Stimulated activated CD8-positive, alpha-beta memory T cell treated with anti-CD3 and anti-CD28 coated beads, Interleukin-12 subunit alpha, Interleukin-12 subunit beta, amount 100 ng/mL, for 24 hours (primary cell): ENCODE measurements at regions not wholly inside any gene's neighbourhood (a gene's known extent, or its start where the extent isn't known, plus 50 kb on each side); places are given as distances from the start of the nearest gene placed in this dataset.
"Not testable (repeated sequence)": the region's sequence is repeated elsewhere in the genome, so short reads cannot be mapped to it uniquely, and the experiment has no call there.

Experiments
- DNase-seq: peaks from one replicate; pipeline ENCODE4 v3.0.0-alpha.2; 2020; ENCODE audit errors: extremely low read depth

DNA sequence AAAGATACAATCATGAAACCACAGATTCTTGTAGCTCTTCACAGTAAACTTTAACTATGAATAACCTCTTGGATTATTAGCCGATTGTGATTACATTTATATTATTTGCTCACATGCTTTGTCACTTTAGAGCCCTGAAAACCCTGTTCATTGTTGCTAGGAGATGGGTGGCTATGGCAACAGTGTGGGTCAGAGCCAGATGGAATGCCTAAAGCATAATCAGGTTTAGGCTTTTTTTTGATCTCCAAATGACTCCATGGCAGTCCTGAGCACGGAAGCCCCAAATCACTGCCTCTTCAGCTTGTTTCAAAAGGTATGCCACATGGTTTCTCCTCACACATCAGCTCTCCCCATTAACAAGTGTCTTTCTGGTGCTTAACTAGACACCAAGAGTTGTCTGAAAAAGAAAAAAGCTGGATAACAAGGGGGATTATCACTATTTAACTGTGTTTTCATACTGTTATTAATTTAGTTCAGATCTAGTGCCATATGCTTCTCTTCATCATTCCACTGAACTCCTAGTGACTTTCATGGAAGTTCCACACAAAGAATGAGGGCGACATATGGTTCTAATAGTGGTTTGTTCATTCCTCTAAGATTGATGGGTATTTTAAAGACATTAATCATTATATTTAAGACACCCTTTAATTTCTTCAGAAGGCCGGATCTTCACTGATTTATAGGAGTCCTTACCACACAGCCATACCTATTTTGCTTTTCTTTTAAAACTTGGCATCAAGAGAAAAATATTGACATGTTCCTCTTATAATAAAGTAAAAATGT, 88.8 kb upstream of the PAM start:
- DNase-seq, result no peak

DNA sequence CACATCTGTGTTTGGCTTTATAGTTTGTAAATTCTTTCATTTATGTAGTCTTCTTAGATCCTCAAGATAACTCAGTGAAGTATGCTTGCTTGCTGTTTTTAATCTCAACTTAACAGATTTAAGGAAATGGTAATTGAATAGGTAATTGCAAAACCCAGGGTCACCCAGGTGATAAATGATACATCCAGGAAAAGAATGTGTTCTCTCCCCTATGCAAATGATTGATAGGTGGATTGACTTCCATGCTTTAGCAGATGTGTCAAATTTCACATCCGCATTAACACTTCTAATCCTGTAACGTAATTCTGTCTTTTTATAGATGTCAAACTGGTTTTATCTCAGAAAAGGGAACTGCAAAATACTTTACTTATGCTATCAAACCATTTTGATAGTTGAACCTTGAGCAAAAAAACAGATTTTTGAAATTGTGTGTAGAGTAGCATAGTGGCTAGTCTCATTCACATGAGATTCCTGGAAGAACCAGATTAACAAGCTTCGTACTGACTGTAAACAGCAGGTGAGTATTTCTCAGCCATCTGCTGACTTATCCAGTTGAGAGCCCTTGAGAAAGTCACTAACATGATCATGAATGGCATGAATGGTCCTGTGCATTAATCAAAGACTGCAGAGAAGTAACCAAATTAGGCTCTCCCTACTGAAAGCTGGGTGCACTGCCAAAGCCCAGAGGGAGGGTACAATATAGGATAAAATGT, 86.7 kb upstream of the PAM start:
- no peak for DNase-seq

DNA sequence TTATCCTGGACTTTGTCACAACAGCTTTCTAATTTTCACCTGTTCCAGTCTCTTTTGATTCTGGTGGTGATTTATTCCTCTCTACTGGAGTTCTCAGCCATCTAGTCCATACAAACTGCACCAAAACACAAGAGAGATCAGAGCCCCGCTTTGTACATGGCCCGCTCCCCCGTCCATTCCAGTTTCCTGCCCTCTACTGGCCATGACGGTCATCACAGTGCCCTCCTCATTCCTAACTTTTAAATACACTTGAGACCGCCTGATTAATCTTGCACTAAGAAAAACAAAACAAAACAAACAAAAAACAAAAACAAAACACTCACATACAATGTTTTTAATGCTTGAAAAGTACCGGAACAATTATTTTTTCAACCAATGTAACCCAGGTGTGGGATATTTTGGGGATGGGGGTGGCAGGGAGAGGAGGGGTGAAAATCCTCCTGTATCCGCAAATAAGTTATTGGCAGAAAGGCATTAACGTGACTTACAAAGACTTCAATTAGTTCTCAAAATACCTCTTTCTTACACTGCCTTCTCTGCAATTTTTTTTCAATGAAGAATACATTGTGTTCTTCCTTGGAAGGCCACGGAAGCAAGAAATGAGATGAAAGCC, 84.8 kb upstream of the PAM start:
- no peak for DNase-seq

DNA sequence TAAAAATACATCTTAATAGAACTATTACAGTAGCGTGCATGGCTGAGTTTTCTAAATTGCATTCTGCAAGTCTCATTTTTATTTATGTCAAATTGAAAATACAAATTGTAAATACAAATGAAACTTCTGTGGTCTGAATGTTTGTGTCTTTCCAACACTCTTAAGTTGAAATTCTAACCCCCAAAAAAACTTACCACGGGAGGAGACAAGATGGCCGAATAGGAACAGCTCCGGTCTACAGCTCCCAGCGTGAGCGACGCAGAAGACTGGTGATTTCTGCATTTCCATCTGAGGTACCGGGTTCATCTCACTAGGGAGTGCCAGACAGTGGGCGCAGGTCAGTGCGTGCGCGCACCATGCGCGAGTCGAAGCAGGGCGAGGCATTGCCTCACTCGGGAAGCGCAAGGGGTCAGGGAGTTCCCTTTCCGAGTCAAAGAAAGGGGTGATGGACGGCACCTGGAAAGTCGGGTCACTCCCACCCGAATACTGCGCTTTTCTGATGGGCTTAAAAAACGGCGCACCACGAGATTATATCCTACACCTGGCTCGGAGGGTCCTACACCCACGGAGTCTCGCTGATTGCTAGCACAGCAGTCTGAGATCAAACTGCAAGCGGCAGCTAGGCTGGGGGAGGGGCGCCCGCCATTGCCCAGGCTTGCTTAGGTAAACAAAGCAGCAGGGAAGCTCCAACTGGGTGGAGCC, 83.9 kb upstream of the PAM start:
- DNase-seq, result not testable (repeated sequence)

DNA sequence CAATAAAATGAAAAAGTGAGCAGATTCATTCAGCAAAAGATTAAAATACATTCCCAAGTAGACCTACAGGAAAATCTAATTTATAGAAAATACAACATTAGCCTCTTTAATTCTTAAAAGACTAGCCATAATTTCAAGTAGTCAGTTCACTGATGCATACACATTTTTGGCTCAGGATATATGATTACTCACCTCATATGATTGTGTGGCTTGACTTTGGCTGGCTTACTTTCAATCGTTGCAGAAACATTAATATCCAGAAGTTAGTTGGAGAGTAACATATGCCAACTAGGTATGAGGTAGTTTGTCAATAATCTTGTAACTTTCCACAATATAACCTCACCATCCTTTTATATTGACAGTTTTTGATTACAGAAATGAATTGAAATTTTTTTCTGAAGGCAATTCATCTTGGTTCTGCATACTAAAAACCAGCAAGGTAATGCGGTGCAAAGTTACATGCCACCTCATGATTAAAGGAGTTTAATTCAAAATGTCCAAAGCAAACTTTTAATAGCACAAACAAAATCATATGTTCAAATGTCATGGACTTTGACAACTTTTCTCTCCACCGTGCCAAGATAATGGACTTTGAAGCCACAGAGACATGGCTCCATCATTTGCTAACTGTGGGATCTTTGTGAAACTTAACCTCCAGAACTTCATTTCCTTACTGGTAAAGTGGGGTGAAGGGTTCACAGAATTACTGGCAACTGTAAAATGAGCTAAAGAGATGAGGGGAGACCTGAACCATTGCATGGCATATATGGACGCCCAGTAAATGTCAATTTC, 76.6 kb upstream of the PAM start:
- no peak for DNase-seq

DNA sequence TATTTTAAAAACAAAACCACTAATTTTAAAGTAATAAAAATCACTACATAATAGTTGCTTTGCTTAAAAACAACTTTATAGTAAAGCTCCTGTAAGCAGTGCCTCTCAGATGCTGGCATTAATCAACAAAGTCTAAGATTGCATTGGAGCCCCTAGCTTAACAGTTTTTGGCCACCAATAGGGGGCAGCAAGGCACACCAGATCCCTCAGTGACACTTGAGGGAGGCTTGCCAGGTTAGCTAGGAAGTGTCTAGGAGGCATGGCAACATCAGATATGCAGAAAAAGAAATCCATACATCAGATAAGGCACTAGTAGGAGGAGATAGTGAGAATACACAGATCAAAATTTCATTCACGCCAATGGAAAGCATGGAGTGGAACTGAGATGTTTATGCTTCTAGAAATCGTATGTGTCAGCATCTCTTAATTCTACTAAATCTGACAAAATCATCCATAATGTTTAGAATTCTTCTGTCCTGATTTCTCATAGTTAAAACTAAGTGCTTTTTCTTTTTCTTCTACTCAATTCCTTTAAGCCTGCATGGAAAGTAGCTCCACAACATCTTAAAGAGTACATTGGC, 73.6 kb upstream of the PAM start:
- DNase-seq, result peak; percentile 22

DNA sequence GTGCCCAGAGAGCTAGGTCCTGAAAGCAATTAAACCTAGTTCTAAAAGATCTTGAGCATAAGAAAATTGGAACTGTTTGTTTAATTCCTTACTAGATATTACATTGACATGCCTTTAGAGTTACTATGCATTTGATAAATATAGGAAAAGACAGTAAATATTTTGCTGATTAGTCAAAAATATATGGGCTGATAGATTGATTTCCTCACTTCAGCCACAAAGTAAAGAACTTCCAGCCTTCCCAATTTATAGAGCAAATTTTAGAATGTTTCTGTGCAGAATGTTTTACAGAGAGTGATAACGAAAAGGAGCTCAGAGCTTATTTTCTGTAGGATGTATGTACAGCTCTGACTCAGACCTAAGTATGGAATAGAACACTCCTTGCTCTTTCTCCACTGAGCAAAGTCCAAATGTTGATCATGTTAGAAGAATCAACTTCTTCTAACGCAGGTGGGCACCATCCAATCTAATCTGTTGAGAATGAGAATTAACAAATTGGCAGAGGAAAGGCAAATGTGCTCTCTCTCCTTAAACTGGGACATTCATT, 72.9 kb upstream of the PAM start:
- DNase-seq, result no peak

DNA sequence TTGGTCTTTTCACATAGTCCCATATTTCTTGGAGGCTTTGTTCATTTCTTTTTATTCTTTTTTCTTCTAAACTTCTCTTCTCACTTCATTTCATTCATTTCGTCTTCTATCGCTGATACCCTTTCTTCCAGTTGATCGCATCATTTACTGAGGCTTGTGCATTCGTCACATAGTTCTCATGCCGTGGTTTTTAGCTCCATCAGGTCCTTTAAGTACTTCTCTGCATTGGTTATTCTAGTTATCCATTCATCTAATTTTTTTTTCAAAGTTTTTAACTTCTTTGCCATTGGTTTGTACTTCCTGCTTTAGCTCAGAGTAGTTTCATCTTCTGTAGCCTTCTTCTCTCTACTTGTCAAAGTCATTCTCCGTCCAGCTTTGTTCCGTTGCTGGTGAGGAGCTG, 67.0 kb upstream of the PAM start:
- DNase-seq, result not testable (repeated sequence)

DNA sequence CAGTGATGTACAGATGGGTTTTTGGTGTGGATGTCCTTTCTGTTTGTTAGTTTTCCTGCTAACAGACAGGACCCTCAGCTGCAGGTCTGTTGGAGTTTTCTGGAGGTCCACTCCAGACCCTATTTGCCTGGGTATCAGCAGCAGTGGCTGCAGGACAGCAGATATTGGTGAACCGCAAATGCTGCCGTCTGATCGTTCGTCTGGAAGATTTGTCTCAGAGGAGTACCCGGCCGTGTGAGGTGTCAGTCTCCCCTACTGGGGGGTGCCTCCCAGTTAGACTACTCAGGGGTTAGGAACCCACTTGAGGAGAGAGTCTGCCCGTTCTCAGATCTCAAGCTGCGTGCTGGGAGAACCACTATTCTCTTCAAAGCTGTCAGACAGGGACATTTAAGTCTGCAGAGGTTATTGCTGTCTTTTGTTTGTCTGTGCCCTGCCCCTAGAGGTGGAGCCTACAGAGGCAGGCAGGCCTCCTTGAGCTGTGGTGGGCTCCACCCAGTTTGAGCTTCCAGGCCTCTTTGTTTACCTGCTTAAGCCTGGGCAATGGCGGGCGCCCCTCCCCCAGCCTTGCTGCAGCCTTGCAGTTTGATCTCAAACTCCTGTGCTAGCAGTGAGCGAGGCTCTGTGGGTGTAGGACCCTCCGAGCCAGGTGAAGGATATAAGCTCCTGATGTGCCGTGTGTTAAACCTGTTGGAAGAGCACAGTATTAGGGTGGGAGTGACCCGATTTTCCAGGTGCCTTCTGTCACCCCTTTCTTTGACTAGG, 66.3 kb upstream of the PAM start:
- not testable (repeated sequence) for DNase-seq

DNA sequence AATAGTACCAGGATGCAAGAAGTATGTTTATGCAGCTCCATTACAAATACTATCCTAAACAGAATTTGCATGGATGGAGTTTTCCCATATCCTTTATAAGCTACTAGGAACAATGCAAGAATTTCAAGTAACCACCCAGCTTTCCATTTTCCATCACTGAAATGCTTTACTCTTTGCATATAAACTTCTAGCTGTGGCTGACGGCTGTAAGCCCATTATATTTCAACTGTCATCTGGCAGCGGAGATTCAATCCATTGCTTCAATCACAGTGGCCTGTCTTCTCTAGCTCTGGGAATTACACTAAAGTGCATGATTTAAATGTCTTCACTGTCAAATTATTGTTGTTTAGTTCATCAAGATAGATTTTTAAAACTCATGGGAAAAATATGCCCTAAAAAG, 64.2 kb upstream of the PAM start:
- no peak for DNase-seq

DNA sequence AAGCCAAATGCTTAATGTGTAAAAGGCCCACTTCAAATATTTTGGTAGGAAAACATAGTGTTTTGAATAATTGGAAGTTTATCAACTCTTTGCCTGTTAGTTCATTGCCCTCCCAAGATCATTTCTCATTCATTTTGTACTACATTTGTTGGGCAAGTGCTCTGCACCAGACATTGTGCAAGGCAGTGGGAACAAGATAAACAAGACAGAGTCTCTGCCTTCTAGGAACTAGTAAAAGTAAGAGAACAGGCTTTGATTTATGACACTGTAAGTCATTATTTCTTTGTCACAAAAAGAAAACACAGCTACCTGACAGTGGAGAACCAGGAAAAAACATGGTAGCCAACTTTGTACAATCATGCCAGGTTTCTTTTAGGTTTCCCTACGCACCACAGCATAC, 63.7 kb upstream of the PAM start:
- no peak for DNase-seq

DNA sequence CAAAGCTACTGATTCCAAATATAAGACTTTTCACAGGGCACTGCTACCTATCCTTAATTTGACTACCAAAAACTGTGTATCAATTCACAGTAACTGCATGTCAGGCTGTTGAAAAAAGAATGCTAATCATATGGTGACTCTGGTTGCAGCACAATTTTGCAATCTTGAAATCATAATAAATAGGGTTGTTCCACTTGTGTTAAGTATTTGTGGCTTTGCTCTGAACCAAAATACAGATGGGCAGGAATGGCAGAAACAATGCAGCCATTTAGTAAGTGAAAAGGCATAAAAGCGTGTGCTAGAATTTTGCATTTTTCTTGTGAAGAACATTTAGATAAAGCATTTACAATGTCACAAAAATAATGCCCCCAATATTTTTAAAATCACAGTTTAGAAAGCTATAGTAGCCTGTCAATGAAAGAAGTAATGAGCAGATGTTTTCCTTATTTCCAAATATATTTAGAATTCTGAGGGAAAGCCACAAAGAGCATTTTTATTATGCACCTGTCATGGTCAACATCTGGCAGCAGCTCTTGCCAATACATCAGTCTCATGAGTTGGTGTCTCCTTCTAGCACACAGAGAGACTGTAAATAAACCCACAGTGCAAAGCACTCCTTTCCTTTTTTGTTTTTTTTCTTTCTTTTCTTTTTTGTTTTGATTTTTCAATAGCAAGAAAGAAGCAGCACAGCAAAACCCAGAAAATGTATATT, 54.8 kb upstream of the PAM start:
- DNase-seq, result no peak

DNA sequence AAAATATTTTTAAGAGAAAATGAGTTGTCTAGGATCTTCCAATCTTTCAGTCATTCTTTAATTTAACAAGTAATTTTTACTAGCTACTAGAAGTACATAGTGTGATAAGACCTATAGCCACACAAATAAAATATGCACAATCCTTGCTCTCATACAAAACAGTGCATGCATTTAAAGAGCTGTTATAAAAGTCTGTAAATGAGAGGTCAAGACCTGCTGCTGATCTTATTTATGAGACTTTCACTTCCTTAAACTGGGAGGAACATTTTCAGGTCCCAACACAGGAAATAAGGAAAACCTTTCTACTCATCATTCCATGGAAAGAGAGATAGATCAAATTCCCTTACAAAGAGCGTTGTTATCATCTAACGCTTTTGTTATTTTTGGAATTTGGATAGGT, 54.2 kb upstream of the PAM start:
- DNase-seq, result no peak

DNA sequence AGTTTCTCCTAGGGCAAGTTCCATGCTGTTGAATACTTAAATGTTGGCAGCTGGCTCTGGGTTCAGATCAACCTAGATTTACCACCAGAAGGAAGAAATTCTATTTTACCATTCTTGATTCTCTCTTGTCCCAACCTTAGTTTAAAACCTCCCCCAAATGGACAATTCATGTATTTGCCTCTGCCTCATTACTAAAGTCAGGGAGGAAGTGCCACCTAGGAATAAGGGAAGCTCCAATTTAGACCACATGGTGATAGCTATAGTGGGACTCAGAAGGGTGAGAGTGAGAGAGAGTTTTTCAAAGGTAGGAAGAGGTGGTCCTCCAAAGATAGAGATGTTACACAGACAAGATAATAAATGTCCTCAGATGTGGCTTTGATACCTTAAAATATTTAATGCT, 53.4 kb upstream of the PAM start:
- no peak for DNase-seq
